ENCODE measurements at regions not wholly inside any gene's neighbourhood (a gene's known extent, or its start where the extent isn't known, plus 50 kb on each side); places are given as distances from the start of the nearest gene placed in this dataset.

GRCh38 chr4:144463236-144463635 lies 182.7 kb upstream of the HHIP start (continued):
- TF ChIP-seq ZNF398 (CRISPR knock-in tag; IDR thresholded peaks at IDR 0.05) (no peak), ZNF277 (CRISPR knock-in tag; IDR thresholded peaks at IDR 0.05; ENCODE audit: borderline replicate concordance) (no peak), HNRNPK (IDR thresholded peaks at IDR 0.05; ENCODE audit: low read depth, low read length, poor library complexity, severe bottlenecking) (no peak), ZFPM2 (CRISPR knock-in tag; IDR thresholded peaks at IDR 0.05) (no peak), HMG20B (CRISPR knock-in tag; IDR thresholded peaks at IDR 0.05) (no peak), FOXA1 (IDR thresholded peaks at IDR 0.05; ENCODE audit: borderline replicate concordance) (no peak), GTF2A2 (tag; IDR thresholded peaks at IDR 0.05) (no peak), NR2C1 (IDR thresholded peaks at IDR 0.05) (no peak), NR2C1 (tag; IDR thresholded peaks at IDR 0.05) (no peak), BRF2 (IDR thresholded peaks at IDR 0.05; ENCODE audit: borderline replicate concordance, insufficient read depth, insufficient read length) (no peak), ATF7 (IDR thresholded peaks at IDR 0.05) (no peak)
